Activated CD4-positive, CD25-positive, alpha-beta regulatory T cell treated with anti-CD3 and anti-CD28 coated beads, Interleukin-2, amount 50 U/mL, for 16 hours (primary cell): ENCODE measurements at regions not wholly inside any gene's neighbourhood (a gene's known extent, or its start where the extent isn't known, plus 50 kb on each side); places are given as distances from the start of the nearest gene placed in this dataset.
"Not testable (repeated sequence)": the region's sequence is repeated elsewhere in the genome, so short reads cannot be mapped to it uniquely, and the experiment has no call there.

Experiments
- DNase-seq: peaks from one replicate; pipeline ENCODE4 v3.0.0-alpha.2; 2020; ENCODE audit warnings: low read depth, low spot score

DNA sequence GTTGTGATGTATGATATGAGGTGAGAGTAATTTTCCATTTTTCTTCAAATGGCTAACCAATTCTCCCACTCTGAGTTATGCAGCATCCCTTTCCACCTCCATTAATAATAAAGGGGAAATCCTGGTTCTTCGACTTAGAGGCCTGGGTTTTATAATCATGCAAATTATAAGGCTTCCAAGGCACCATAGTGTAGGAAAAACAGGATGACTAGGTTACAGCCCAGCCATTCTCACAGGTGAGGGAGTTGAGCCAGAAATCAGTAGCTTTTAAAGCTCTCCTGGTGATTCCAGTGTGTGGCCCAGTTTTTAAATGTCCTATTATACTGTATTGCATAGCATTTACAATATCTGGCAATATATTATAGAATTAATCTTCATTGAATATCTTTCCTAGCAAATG lies 203.1 kb downstream of the ARHGEF9 start:
- DNase-seq = no peak

DNA sequence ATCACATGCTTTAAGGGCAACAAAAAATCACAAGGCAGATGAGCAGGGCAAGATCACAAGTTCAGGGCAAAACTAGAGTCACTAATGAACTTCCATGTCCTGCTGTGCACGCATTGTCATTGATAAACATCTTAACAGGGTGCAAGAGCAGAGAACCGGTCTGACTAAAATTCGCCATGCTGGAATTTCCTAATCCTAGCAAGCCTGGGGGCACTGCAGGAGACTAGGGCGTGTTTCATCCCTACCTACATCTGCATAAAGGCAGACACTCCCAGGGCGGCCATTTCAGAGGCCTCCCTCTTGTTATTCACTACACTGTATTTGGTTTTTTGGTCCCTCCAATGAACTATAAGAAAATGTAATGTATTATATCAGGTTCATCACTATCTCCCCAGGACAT lies 203.6 kb downstream of the ARHGEF9 start:
- no peak for DNase-seq

DNA sequence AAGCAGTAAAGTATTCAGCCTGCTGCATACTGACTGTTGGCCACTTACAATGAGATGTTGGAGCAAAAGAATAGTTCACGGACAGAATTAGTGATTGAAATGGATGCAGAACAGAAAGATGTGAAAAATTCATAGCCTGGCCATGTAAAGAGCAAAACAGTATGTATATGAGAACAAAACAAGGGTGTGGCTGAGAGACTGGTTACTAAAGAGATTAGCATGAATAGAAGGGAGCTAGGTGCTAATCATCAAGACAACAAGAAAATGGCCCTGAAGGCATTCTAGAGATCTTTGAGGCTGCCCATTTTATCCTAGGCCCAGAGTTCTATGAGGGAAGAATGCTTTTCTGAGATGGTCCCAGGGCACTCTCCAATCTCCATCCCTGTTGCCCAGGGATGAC lies 208.5 kb downstream of the ARHGEF9 start:
- DNase-seq = no peak

DNA sequence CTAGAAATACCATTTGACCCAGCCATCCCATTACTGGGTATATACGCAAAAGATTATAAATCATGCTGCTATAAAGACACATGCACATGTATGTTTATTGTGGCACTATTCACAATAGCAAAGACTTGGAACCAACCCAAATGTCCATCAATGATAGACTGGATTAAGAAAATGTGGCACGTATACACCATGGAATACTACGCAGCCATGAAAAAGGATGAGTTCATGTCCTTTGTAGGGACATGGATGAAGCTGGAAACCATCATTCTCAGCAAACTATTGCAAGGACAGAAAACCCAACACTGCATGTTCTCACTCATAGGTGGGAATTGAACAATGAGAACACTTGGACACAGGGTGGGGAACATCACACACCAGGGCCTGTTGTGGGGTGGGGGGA lies 209.3 kb downstream of the ARHGEF9 start:
- DNase-seq = not testable (repeated sequence)

DNA sequence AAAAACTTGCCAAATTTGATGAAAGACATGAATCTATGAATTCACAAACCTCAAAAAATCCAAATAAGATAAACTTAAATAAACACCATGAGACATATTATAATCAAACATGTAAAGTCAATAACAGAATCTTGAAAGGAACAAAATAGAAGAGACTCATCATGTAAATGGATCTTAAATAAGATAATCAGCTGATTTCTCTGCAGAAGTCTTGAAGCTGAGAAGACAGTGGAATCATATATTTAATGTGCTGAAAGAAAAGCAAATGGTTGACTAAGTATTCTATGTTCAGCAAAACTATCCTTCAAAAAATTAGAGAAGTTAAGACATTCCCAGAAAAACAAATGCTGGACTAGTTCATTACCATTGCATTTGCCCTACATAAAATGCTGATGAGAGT lies 215.7 kb upstream of the SPIN4 start:
- no peak for DNase-seq

DNA sequence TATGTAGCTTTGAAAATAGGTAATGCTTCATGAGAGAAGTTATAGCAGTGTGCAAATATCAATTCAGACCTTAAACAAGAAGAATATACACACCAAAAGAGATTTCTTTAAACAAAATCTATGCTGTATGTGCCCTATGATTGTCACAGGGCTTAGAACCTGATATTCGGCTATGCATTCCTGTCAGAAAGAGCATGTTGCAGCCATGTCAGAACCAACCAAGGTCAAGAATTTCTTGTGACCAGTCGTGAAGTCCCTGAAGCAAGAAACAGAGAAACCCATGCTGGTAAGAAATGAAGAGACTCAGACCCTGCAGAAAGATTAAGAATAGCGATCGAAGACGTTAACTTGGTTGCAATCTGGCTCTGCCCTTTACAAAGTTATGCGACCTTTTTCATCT lies 210.3 kb upstream of the SPIN4 start:
- DNase-seq = no peak

DNA sequence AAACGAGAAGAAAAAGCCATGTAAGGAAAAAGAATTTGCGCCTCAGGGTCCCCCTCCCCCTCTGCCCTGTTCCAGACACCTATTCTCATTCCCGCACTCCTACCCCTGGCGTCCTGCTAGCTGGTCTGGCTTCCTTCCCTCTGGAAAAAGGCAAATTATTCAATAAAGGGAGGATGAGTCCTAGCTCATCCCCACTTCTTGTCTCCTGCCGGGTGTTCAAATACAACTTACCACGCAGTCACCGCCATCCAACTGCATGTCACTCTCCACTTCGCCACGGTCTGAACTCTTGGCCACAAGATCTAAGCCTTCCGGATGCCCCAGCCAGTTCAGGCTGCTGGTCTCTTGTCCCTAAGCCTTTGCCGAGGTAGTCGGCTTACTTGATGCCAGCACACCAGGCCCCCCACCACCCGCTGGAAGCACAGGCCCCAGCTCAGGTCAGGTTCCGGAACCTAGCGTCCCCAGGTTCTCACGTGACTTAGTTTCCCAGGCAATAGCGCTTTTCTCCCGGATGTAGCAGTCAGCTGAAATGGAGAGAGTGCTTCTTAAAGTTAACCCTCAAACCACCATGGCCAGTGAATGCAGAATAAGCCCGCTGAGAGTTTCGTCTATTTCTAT lies 209.6 kb upstream of the SPIN4 start:
- DNase-seq = peak; percentile 20

DNA sequence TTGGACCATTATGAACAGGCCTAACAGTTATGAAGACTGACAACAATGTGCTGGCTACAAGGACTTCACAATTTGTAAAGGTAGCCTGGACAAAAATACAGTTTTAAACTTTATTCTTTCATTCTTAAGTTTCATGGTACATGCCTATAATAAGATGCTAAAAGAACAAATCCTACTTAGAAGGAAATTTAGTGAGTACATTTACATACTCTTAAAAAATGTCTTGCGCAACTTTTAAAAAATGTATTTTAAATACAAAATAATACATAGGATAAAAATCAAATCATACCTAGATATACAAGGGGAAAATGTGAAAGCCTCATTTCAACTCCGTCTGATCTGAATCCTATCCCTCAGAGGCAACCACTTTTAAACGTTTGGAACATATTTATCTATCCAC lies 200.7 kb upstream of the SPIN4 start:
- DNase-seq = no peak

DNA sequence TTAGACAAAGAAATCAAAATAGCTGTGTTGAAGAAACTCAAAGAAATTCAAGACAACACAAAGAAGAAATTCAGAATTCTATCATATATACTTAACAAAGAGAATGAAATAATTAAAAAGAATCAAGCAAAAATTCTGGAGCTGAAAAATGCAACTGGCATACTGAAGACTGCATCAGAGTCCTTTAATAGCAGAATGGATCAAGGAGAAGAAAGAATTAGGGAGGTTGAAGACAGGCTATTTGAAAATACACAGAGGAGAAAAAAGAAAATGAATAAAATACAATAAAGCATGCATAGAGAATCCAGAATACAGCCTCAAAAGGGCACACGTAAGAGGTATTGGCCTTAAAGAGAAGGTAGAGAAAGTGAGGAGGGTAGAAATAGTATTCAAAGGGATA lies 179.5 kb upstream of the SPIN4 start:
- no peak for DNase-seq

DNA sequence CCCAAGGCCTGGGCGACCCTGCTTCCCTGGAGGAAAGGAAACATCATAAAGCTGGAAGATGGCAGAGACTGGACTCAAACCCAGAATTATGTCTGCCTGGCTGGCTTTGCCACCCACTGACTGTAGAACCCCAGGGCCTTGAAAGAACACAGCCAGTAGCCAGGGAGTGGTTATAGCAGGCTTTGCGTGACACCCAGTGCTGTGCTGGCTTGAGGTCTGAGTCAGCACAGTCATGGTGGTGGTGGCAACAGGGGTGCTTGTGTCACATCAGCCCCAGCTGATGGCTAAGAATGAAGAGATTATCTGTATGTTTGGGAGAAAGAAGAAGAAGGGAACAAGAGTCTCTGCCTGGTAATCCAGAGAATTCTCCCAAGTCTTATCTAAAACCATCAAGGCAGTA lies 178.8 kb upstream of the SPIN4 start:
- no peak for DNase-seq

DNA sequence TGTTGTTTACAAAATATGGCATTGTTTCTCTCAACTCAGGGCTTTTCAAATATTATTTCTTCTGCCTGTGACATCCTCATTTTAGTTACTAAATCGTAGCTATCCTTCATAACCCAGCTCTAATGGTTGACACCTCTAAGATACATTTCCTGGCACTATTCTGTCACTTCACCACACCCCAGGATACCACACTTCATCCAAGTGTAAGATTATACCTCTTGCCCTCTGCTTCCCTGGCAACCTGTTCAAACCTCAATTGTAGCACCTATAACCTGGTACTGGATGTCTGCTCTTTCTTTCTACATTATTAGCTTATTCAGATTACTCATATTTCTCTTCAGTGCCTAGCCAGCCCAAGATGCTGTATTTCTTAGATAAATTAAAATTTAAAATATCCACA lies 175.7 kb upstream of the SPIN4 start:
- no peak for DNase-seq

DNA sequence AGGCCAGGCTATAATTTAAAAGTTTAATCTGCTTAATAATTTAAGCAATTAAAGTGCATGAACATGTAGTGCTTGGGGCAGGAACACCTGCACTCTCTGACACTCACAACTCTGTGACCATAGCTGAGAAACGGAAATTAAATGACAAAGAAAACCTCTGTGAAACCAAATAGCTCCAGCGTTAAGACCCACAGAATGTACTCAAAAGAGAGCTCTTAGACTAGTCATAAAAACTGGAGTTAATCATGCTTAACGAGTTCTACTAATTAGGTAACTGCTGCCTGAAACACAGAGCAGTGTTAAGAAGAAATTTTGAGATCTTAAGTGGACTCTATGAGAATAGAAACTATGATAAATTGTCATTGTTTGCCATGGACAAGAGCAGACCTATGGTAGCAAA lies 174.4 kb upstream of the SPIN4 start:
- DNase-seq = no peak

DNA sequence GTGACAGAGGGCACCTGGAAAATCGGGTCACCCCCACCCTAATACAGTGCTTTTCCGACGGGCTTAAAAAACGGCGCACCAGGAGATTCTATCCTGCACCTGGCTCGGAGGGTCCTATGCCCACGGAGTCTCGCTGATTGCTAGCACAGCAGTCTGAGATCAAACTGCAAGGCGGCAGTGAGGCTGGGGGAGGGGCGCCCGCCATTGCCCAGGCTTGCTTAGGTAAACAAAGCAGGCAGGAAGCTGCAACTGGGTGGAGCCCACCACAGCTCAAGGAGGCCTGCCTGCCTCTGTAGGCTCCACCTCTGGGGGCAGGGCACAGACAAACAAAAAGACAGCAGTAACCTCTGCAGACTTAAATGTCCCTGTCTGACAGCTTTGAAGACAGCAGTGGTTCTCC lies 168.2 kb upstream of the SPIN4 start:
- not testable (repeated sequence) for DNase-seq

DNA sequence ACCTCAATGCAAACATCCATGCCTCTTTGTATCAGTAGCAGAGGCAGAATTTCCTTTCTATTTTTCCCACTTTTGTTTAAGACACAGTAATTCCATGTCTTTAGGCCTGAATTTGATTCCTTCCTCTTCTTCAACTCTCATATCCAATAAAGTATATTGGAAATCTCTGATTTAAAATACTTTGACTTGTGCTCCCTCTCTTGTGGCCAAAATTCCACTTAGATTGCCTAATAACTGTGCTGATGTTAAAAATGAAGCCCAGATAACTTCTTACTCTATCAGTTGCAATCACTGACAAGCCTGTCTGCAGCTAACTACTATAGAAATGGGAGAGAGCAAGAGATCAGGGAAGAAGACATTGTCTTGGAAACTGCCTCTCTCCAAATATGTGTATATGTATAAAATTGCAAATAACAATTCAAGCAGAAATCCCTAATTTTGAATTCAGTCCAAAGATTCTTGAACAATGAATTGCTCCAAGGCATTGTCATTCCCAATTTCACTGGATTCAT lies 163.5 kb upstream of the SPIN4 start:
- no peak for DNase-seq

DNA sequence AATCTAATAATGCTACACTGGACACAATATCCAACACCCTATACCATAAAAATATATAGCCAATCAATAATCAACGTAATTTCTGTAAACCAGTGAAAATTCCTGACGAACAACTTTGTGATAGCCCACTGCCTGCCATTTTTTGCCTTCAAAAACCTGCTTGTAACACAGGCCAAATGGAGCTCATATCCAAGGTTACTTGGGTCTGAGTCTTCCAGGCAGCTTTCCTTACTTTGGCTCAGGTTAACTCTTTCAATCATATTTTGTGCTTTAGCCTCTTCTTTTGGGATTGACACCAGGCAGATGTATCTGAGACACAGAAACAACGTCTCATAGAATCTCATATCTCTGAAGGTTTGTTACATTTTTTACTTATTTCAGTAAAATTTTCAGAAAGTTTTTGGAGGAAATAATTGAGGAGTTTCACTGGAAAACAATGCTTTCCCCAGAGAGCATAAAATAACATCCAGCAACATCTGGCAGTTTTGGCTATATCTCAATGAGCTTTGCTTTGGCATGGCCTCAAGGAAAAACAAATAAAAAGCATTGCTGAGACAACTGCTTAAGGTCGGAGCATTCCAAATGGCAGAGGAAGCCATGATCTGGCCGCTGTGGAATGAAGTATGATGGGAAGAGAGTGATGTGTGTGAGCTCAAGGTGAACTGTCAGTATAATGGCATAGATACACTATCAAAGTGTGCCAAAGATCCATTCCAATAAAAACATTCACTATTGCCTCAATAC lies 162.9 kb upstream of the SPIN4 start:
- DNase-seq = no peak

DNA sequence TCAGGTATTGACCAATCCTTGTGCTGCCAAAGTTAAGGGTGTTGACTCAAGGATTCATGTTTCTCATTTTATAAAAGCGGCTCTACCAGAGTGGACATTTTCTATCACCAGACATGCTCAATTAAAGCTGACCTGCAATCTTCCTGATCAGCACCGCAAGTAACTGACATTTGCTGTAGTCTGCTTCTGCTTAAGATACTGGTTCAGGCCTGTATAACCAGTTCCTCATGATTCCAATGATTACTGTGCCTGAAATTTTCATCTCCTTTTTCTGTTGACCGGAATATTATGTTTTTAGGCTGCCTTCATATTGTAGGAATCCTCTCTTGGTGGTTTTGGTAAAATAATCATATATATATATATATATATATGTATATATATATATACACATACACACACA lies 160.2 kb upstream of the SPIN4 start:
- no peak for DNase-seq

DNA sequence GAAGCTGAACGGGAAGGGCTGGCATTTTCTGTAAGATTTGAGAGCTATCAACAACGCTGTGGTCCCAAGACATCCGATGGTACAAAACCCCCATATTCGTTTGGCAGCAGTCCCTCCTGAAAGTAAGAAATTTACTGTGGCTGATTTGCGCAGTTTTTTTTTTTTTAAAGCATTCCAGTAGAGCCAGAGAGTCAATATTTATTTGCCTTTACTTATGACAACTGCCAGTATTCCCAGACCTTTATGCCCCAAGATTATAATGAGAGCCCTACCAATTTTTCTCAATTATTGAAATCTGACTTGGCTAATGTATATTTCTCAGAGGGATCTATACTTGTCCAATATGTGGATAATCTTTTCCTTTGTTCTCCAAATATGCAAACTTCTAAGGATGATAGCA lies 157.5 kb upstream of the SPIN4 start:
- no peak for DNase-seq

DNA sequence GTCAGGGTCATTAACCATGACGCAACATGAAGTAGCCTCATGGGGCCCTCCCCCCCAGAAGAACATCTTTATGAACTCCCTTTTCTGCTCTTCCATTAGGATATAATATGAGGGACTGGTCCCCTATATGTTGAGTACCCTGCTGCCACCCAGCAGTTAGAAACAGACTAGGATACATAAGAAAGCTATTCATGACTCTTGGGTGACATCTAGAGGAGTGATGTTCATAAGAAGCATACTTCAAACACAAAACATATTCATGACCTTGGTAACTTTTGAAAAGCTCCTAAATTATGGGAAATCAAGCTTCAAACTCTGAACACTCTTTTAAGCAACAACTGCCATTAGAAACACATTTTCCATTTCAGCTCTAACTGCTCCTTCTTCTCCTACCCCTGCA lies 155.2 kb upstream of the SPIN4 start:
- DNase-seq = no peak

DNA sequence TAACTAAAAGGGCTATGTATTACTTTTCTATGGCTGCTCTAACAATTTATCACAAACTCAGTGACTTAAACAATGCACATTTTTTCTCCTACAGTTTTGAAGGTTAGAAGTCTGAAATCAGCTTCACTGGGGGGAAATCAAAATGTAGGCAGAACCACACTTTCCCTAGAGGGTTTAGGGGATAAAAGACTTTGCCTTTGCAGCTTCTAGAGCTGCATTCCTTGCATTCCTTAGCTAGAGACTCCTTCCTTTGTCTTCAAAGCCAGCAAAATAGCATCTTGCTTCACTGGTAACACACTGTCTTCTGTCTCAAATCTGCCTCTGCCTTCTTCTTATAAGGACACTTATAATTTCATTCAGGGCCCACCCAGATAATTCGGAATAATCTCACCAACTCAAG lies 152.4 kb upstream of the SPIN4 start:
- no peak for DNase-seq

DNA sequence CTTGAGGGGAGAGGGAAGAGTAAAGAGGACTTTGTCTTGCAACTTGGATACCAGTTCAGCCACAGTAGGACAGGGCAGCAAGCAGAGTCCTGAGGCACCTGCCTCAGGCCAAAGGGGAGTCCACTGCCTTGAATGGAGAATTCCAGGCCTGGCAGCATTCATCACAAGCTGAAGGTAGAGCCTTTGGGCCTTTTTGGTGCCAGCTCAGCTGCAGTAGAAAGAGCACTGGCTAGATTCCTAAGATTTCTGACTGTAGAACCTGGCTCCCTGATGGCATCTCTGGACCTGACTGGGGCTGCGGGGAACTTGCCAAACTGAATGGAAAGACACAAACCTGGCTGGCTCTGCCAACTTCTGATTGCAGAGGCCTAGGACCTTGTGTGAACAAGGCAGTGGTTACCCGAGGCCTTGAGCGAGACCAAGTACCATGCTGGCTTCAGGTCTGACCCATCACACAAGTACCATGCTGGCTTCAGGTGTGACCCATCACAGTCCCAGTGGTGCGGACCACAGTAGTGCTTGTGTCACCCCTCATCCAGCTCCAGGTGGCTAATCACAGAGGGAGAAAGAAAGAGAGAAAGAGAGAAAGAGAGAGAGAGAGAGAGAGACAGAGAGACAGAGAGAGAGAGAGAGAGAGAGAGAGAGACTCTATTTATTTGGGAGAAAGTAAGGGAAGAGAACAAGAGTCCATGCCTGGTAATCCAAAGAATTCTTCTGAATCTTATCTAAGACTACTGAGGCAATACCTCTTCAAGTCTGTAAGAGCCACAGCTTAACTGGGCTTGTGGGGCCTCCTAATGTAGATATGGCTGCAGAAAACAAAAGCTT lies 137.6 kb upstream of the SPIN4 start:
- no peak for DNase-seq

DNA sequence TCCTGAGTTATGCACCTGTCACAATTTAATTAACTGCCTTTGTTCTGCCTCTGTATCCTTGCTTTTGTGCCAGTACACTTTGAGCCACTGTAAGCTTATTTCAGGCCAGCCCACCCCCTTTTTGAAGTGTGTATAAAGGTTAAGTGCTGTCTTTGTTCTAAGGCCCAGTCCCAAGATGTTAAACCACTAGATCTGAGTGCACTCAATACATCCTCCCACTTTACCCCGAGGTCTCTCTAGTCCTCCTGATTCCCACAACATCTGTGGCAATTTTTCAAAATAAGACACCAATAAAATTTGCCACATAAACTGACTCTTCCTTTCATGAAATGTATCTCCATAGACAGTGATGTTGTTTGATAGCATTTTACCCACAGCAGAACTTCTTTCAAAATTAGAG lies 124.1 kb upstream of the SPIN4 start:
- DNase-seq = no peak

DNA sequence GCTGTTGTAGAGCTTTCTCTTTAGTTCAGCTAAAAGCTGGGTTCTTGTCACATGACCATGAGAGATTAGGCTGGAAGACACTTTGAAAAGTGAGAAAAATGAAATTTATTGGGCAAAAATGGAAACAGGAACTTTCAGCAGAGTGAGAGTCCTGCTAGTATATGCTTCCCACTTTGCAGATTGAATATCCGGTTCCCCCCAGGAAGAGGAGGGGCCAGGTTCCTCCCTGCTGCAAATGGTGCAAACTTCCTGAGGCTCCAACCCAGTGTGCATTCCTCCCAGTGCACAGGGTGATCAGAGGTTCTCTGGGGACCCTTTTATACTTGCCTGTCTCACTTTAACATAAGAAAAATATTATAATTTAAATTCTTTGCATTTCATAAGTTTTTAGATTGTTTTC lies 119.9 kb upstream of the SPIN4 start:
- DNase-seq = no peak

DNA sequence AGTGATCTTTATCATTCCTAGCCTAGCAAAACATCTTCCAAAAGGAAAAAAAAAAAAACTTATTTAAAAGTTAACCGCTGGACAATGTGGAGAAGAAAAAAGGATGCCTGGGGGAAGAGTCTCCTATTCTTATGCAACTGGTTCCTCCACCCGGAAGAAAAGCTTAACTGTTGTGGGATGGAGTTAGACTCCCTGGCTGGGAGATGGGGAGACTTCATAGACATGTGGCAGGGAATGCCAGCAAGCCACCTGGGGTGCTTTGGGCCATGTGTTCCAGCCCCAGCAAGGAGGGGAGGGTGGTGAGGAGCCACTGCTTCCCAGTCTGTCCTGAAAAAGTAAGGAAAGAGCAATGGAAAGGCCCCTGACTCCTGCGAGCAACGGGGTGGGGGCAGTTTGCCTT lies 119.4 kb upstream of the SPIN4 start:
- no peak for DNase-seq
